ENCODE measurements at regions not wholly inside any gene's neighbourhood (a gene's known extent, or its start where the extent isn't known, plus 50 kb on each side); places are given as distances from the start of the nearest gene placed in this dataset.

DNA sequence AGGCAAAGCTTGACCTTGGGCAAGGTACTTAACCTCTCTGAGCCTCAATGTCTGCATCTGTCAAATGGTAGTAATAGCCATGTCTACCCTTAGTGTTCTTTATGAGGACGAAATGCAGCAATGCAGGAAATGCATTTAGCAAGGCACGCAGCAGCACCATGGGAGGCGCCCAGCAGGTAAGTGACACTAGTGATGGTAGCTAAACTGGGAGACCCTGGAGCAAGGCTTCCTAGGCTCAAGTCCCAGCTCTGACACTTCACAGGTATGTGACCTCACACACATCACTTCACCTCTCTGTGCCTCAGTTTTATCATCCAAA is 289.0 kb downstream of the RRAGC start:
- POLR2A ChIA-PET (ENCODE audit: unreplicated experiment): no interaction called here

DNA sequence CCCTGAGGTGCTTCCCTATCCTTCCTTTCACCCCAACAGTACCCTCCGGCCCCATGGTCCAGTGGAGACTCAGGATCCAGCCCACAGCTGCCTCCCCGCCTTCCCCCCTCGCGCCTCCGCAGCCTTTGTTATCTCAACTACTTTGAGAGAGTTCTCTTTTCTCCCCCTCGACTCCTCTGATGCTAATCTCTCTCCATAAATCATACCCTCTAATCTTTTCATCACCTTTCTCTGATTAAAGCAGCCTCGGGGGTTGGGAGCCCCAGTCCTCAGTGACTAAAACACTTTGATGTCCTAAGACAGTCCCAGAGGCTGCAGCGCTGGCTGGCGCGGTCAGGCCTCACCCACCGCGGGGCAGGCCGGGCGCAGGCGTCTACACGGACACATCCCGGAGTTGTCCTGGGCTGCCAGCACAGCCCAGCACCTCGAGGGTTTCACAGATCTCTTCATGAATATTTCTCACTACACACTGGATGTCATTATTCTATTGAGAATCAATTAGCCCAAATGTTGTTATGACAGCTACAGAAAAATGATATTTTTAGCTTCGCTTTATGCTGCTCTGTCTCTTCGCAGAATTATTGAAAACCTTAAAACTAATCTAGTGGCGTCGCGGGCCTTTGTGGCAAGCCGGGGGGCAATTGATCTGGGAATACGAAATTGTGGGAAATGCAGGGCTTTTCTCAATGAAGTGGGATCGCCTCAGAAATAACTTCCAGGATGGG is 289.5 kb downstream of the RRAGC start:
- H3K4me1 ChIP-seq (replicated peaks; ENCODE audit: insufficient read depth): no peaks in the 10 kb centered on the region
- ChIA-PET POLR2A (ENCODE audit: unreplicated experiment) (no interaction called here), CTCF (no interaction called here)
- no peaks in the 10 kb centered on the region for H3K36me3 ChIP-seq (ENCODE audit: low read depth)
- no peak overlapping the region for H3K4me3 ChIP-seq
- intact Hi-C loops (cut with micrococcal nuclease; ENCODE audit: unreplicated experiment): no loop called here
- peaks cover 93% of the 10 kb centered on the region for H3K27me3 ChIP-seq (ENCODE audit: insufficient read depth, low read depth)
- no peak for DNase-seq
- H3K4me2 ChIP-seq: no peak overlapping the region
- H3K9me3 ChIP-seq (ENCODE audit: insufficient read depth, low read depth): no peaks in the 10 kb centered on the region
- H3F3A ChIP-seq (ENCODE audit: insufficient read depth, low read depth): no peaks in the 10 kb centered on the region
- no peak overlapping the region for H2AFZ ChIP-seq
- no peak overlapping the region for H3K27ac ChIP-seq
- no peaks in the 10 kb centered on the region for H4K20me1 ChIP-seq (ENCODE audit: insufficient read depth)
- TF ChIP-seq EZH2 (IDR thresholded peaks at IDR 0.05; ENCODE audit: low read depth): no peak
- H3K79me2 ChIP-seq (ENCODE audit: low read depth): no peaks in the 10 kb centered on the region
- no peaks in the 10 kb centered on the region for H3K9me2 ChIP-seq (ENCODE audit: insufficient read depth)
- no TSS peak for BruUV-seq (replicated peaks)

More for the DNA sequence above, 289.0 kb downstream of the RRAGC start:
- no peak for DNase-seq
- H3F3A ChIP-seq (ENCODE audit: insufficient read depth, low read depth): no peaks in the 10 kb centered on the region
- H3K4me2 ChIP-seq: no peak overlapping the region
- no peaks in the 10 kb centered on the region for H3K79me2 ChIP-seq (ENCODE audit: low read depth)
- TF ChIP-seq EZH2 (IDR thresholded peaks at IDR 0.05; ENCODE audit: low read depth): no peak
- TF ChIP-seq, protein P1, sequence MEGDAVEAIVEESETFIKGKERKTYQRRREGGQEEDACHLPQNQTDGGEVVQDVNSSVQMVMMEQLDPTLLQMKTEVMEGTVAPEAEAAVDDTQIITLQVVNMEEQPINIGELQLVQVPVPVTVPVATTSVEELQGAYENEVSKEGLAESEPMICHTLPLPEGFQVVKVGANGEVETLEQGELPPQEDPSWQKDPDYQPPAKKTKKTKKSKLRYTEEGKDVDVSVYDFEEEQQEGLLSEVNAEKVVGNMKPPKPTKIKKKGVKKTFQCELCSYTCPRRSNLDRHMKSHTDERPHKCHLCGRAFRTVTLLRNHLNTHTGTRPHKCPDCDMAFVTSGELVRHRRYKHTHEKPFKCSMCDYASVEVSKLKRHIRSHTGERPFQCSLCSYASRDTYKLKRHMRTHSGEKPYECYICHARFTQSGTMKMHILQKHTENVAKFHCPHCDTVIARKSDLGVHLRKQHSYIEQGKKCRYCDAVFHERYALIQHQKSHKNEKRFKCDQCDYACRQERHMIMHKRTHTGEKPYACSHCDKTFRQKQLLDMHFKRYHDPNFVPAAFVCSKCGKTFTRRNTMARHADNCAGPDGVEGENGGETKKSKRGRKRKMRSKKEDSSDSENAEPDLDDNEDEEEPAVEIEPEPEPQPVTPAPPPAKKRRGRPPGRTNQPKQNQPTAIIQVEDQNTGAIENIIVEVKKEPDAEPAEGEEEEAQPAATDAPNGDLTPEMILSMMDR (conservative IDR thresholded peaks at IDR 0.05): no peak
- no peaks in the 10 kb centered on the region for H3K4me1 ChIP-seq (replicated peaks; ENCODE audit: insufficient read depth)
- CTCF ChIA-PET: no interaction called here
- no peaks in the 10 kb centered on the region for H4K20me1 ChIP-seq (ENCODE audit: insufficient read depth)
- no peak overlapping the region for H3K4me3 ChIP-seq
- no peaks in the 10 kb centered on the region for H3K36me3 ChIP-seq (ENCODE audit: low read depth)
- BruUV-seq (replicated peaks): no TSS peak
- peaks cover 88% of the 10 kb centered on the region for H3K27me3 ChIP-seq (ENCODE audit: insufficient read depth, low read depth)
- H3K27ac ChIP-seq: no peak overlapping the region
- H3K9me3 ChIP-seq (ENCODE audit: insufficient read depth, low read depth): no peaks in the 10 kb centered on the region
- intact Hi-C loops (cut with micrococcal nuclease; ENCODE audit: unreplicated experiment): no loop called here
- H2AFZ ChIP-seq: no peak overlapping the region
- no peaks in the 10 kb centered on the region for H3K9me2 ChIP-seq (ENCODE audit: insufficient read depth)

DNA sequence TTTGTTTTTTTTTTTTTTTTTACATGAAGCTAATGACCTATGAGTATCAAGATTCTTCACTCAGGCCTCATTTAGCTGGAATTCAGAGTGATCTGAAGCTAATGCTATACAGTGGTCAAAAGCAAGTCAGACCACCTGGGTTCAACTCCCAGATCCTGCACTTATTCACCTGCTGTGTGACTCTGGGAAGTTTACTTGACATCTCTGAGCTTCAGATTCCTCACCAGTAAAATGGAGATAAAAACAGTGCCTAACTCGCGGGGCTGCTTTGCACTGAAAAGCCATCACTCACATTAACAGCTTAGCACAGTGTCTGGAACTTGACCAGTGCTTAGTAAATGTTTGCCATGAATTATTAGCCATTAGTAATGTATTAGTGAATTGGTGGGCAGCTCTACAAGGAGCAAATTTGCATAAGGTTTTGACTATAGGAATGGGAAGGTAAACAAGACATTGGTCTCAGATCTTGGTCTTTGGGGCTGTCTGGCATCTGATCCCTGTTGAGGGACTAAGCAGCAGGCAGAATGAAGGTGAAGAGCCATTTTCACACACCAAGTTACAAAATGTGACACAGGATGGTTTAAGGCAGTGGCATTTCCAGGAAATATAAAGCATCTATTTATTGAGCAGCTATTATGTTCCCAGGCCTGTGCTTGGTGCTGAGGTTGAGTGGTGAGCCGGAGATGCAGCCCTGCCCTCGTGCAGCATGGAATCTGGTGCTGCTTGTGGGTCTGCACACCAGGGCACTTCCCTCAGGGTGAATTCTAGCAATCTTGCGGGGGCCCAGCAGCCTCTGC is 291.3 kb downstream of the RRAGC start:
- H3K27me3 ChIP-seq (ENCODE audit: insufficient read depth, low read depth): peaks cover 95% of the 10 kb centered on the region
- intact Hi-C loops (cut with micrococcal nuclease; ENCODE audit: unreplicated experiment): no loop called here
- no peak for DNase-seq
- H3K9me3 ChIP-seq (ENCODE audit: insufficient read depth, low read depth): no peaks in the 10 kb centered on the region
- ChIA-PET CTCF (interaction anchor here (0.6 kb wide), 1 partner anchor 531 kb away, joined by 4 read pairs; no protein-coding TSS in a partner anchor), POLR2A (ENCODE audit: unreplicated experiment) (no interaction called here)
- H3F3A ChIP-seq (ENCODE audit: insufficient read depth, low read depth): no peaks in the 10 kb centered on the region
- H3K36me3 ChIP-seq (ENCODE audit: low read depth): no peaks in the 10 kb centered on the region
- no peak overlapping the region for H3K4me3 ChIP-seq
- H3K9me2 ChIP-seq (ENCODE audit: insufficient read depth): no peaks in the 10 kb centered on the region
- no peaks in the 10 kb centered on the region for H3K4me1 ChIP-seq (replicated peaks; ENCODE audit: insufficient read depth)
- no peak overlapping the region for H2AFZ ChIP-seq
- TF ChIP-seq, protein P1 (conservative IDR thresholded peaks at IDR 0.05): no peak
- no peak for TF ChIP-seq EZH2 (IDR thresholded peaks at IDR 0.05; ENCODE audit: low read depth)
- no TSS peak for BruUV-seq (replicated peaks)
- H3K27ac ChIP-seq: no peak overlapping the region
- no peaks in the 10 kb centered on the region for H3K79me2 ChIP-seq (ENCODE audit: low read depth)
- H4K20me1 ChIP-seq (ENCODE audit: insufficient read depth): no peaks in the 10 kb centered on the region
- H3K4me2 ChIP-seq: no peak overlapping the region

Data from PC-9 (cell line).